GM12873 (cell line): ENCODE measurements at regions not wholly inside any gene's neighbourhood (a gene's known extent, or its start where the extent isn't known, plus 50 kb on each side); places are given as distances from the start of the nearest gene placed in this dataset.

ENCODE experiments used
- CTCF ChIP-seq: IDR thresholded peaks from 2 replicates; pipeline ENCODE4 v1.5.1; 2012; ENCODE audit warnings: low read depth, mild to moderate bottlenecking, moderate library complexity, low read length, control low read depth; ENCODE audit not compliant: insufficient read depth; ENCODE audit errors: missing control alignments

- TF ChIP-seq CTCF = no peak
Observed at GRCh38 chr22:22704156-22704946, 59.9 kb downstream of the GGTLC2 start.

GRCh38 chr22:22705328-22706100, 61.1 kb downstream of the GGTLC2 start:
- TF ChIP-seq CTCF = no peak

GRCh38 chr22:22706253-22706915, 62.0 kb downstream of the GGTLC2 start:
- TF ChIP-seq CTCF = no peak

- TF ChIP-seq CTCF = peak; percentile 46
Observed at GRCh38 chr22:22709719-22710445, 65.5 kb downstream of the GGTLC2 start.

GRCh38 chr22:22710719-22711531, 66.5 kb downstream of the GGTLC2 start:
- peak; percentile 87 for TF ChIP-seq CTCF

- TF ChIP-seq CTCF = no peak
Observed at GRCh38 chr22:22711532-22711913, 67.1 kb downstream of the GGTLC2 start.
